HG02642 (cell line): ENCODE measurements at regions not wholly inside any gene's neighbourhood (a gene's known extent, or its start where the extent isn't known, plus 50 kb on each side); places are given as distances from the start of the nearest gene placed in this dataset.

ENCODE experiments used
- ATAC-seq: cut with Tn5 transposase; IDR thresholded peaks from one replicate; pipeline ENCODE4 v1.9.1; 2021; ENCODE audit warnings: mild to moderate bottlenecking; ENCODE audit not compliant: unreplicated experiment, poor library complexity

GRCh38 chr11:27216270-27217149, 146.5 kb downstream of the CCDC34 start:
- no peak for ATAC-seq

- ATAC-seq = no peak
Observed at GRCh38 chr11:27215471-27216269, 147.3 kb downstream of the CCDC34 start.

GRCh38 chr11:27214713-27215112, 148.3 kb downstream of the CCDC34 start:
- no peak for ATAC-seq

- ATAC-seq = no peak
Observed at GRCh38 chr11:27213232-27213660, 149.8 kb downstream of the CCDC34 start.

GRCh38 chr11:27212248-27212780, 150.7 kb downstream of the CCDC34 start:
- ATAC-seq = peak; percentile 35

- no peak for ATAC-seq
Observed at GRCh38 chr11:27211370-27212127, 151.5 kb downstream of the CCDC34 start.

GRCh38 chr11:27210531-27210930, 152.5 kb downstream of the CCDC34 start:
- ATAC-seq = no peak

GRCh38 chr11:27209562-27210005, 153.4 kb downstream of the CCDC34 start:
- ATAC-seq = peak; percentile 52

- ATAC-seq = no peak
Observed at GRCh38 chr11:27208846-27209245, 154.2 kb downstream of the CCDC34 start.

GRCh38 chr11:27207025-27207650, 155.9 kb downstream of the CCDC34 start:
- no peak for ATAC-seq

- no peak for ATAC-seq
Observed at GRCh38 chr11:27205779-27206570, 157.0 kb downstream of the CCDC34 start.

GRCh38 chr11:27205250-27205649, 157.8 kb downstream of the CCDC34 start:
- ATAC-seq = no peak

GRCh38 chr11:27204529-27204928, 158.5 kb downstream of the CCDC34 start:
- peak; percentile 46 for ATAC-seq

GRCh38 chr11:27203077-27203647, 159.9 kb downstream of the CCDC34 start:
- no peak for ATAC-seq

- no peak for ATAC-seq
Observed at GRCh38 chr11:27201454-27202302, 161.1 kb downstream of the BBOX1 start.

- ATAC-seq = no peak
Observed at GRCh38 chr11:27200779-27201453, 160.3 kb downstream of the BBOX1 start.

GRCh38 chr11:27196203-27196897, 155.7 kb downstream of the BBOX1 start:
- ATAC-seq = no peak
